GM12891 (cell line): ENCODE measurements at regions not wholly inside any gene's neighbourhood (a gene's known extent, or its start where the extent isn't known, plus 50 kb on each side); places are given as distances from the start of the nearest gene placed in this dataset.

Source experiments
- DNase-seq: peaks from one replicate; pipeline ENCODE4 v3.0.0; 2011; ENCODE audit warnings: low spot score; ENCODE audit not compliant: insufficient read length
- FAIRE-seq: peaks from 2 replicates; lab custom pipeline; 2011; peaks lifted over from hg19 to GRCh38; lab: Jason Lieb, UNC
- PAX5 ChIP-seq: IDR thresholded peaks from 2 replicates; pipeline ENCODE4 v1.6.1; 2011; ENCODE audit warnings: low read length, moderate library complexity, mild to moderate bottlenecking; ENCODE audit not compliant: insufficient read depth, severe bottlenecking
- POLR2A ChIP-seq: IDR thresholded peaks from 2 replicates; pipeline ENCODE4 v1.6.1; 2011; ENCODE audit warnings: low read depth, low read length, control low read depth
- POLR2AphosphoS5 ChIP-seq: IDR thresholded peaks from 2 replicates; pipeline ENCODE4 v1.6.1; 2011; ENCODE audit warnings: low read depth, low read length, control low read depth
- POU2F2 ChIP-seq: IDR thresholded peaks from 2 replicates; pipeline ENCODE4 v1.6.1; 2011; ENCODE audit warnings: low read depth, mild to moderate bottlenecking, control low read depth, low read length, moderate library complexity
- SPI1 ChIP-seq: IDR thresholded peaks from 2 replicates; pipeline ENCODE4 v1.6.1; 2011; ENCODE audit warnings: low read depth, low read length, control low read depth
- TAF1 ChIP-seq: IDR thresholded peaks from 2 replicates; pipeline ENCODE4 v1.6.1; 2011; ENCODE audit warnings: low read depth, low read length, control low read depth

DNA sequence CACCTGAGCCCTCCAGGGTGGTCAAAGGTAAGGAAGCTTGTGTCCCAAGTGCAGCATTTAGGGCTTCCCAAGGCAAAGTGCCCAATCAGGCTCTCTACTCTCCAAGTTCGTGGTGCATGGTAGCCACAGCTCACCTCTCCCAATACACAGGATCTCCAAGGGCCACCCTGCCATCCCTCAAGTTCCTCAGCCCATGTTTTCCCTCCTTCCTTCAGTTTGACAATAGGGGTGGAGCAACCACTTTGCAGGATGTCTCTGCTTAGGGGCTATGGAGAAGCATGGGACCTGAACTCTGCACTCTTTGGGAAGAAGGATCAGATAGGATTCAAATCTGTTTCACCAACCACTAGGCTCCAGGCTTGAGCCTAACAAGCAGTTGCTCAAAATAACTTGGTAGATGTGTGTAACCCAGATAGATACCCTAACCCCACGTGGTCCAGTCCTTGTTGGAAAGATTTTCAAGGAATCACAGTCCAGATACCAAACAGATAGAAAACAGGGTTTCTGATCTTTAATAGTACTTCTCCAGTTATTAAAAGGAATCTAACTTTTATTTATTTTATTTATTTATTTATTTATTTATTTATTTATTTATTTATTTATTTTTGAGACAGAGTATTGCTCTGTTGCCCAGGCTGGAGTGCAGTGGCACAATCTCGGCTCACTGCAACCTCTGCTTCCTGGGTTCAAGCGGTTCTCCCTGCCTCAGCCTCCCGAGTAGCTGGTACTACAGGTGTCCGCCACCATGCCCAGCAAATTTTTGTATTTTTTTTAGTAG lies 248.1 kb downstream of the CTTN start:
- TF ChIP-seq PAX5 (no peak), POLR2AphosphoS5 (no peak), POLR2A (no peak), SPI1 (no peak), POU2F2 (no peak), TAF1 (no peak)
- DNase-seq (no peak), FAIRE-seq (no peak)

DNA sequence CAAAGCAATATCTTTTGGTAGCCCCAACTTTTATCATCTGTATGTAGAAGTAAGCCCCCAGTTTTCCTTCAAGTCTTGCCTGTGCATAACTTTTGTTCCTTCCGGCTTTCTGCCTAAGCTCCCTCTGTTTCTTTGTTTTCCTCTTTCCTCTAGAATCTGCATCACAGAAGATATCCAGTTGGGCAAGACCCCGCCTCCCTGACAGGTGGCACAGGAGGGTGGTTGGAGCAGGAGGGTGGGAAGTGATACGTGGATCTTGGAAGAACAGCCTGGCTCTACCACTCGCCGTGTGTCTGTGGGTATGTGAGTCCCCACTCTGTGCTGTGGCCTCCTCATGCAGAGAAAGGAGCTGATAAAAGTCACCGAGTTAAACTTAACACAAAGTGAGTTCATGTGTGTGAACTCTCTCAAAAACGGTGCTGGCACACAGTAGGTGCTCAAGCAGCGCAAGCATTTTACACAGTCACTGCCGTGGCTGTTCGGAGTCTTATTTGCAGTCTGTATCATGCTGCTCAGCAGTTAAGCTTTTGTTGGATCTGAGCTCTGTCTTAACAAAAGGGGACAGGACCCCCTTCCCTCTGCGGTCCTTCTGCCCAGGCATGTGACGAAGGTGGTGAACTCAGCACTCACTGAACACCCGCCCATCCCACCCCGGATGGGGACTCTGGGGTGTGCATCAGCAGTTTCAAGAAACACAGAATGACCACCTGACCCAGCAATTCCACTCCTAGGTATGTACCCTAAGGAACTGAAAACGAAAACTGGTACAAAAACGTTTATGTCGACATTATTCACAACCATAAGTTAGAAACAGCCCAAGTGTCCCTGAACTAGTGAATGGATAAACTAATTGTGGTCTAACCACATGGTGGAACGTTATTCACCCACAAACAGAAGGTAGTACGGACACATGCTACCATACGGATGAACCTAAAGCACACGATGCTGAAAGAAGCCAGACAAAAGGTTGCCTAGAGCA lies 249.1 kb downstream of the CTTN start:
- no peak for TF ChIP-seq POLR2A
- TF ChIP-seq PAX5, result no peak
- no peak for TF ChIP-seq SPI1
- TF ChIP-seq TAF1, result no peak
- TF ChIP-seq POU2F2, result no peak
- TF ChIP-seq POLR2AphosphoS5, result no peak
- no peak for FAIRE-seq
- DNase-seq, result no peak

GRCh38 chr11:70650075-70650909 lies 252.0 kb downstream of the CTTN start:
- TF ChIP-seq POLR2A (no peak), TAF1 (no peak), SPI1 (no peak), POLR2AphosphoS5 (no peak)
- peak; percentile 44 for DNase-seq
- peak; percentile 23 for FAIRE-seq

- DNase-seq, result no peak
- no peak for TF ChIP-seq SPI1
- no peak for TF ChIP-seq POU2F2
- TF ChIP-seq PAX5, result no peak
- no peak for TF ChIP-seq POLR2AphosphoS5
- no peak for TF ChIP-seq POLR2A
- TF ChIP-seq TAF1, result no peak
- FAIRE-seq, result no peak
These were observed 252.7 kb downstream of the CTTN start for GRCh38 chr11:70651031-70651430.

- TF ChIP-seq POU2F2 (no peak), POLR2AphosphoS5 (no peak), TAF1 (no peak), SPI1 (no peak), PAX5 (no peak), POLR2A (no peak)
- FAIRE-seq, result no peak
- DNase-seq, result no peak
These were observed 255.7 kb downstream of the CTTN start for GRCh38 chr11:70654016-70654415.

GRCh38 chr11:70655816-70656215 lies 257.5 kb downstream of the CTTN start:
- no peak for FAIRE-seq

GRCh38 chr11:70656252-70656651 lies 257.9 kb downstream of the CTTN start:
- no peak for DNase-seq
- FAIRE-seq, result no peak
- TF ChIP-seq POLR2A (no peak), POLR2AphosphoS5 (no peak), SPI1 (no peak), POU2F2 (no peak)

More at GRCh38 chr11:70655816-70656215, 257.5 kb downstream of the CTTN start:
- TF ChIP-seq POU2F2 (no peak), TAF1 (no peak), PAX5 (no peak), SPI1 (no peak), POLR2A (no peak), POLR2AphosphoS5 (no peak)
- DNase-seq, result no peak

GRCh38 chr11:70660059-70660888 lies 261.9 kb downstream of the CTTN start:
- FAIRE-seq, result no peak
- no peak for TF ChIP-seq TAF1
- TF ChIP-seq PAX5, result no peak
- TF ChIP-seq SPI1, result no peak
- TF ChIP-seq POLR2A, result no peak
- TF ChIP-seq POLR2AphosphoS5, result no peak
- TF ChIP-seq POU2F2, result no peak

DNA sequence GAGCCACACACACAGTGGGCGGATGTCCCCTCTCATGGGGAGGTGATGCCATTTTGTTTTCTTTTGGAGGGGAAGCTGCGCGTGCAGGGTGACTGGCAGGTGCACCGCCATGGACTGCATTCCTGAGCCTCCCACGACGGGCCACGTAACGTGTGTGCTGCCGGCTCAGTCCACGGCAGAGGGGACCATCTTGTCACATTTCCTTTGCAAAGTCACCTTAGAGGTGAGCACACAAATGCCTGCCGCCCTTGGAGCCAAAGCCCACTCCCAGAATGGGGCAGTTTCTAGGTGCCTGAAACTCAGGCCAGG lies 262.5 kb downstream of the CTTN start:
- DNase-seq (no peak), FAIRE-seq (no peak)
- TF ChIP-seq TAF1 (no peak), POLR2AphosphoS5 (no peak), POU2F2 (no peak), PAX5 (no peak)

More at GRCh38 chr11:70660059-70660888, 261.9 kb downstream of the CTTN start:
- DNase-seq, result no peak
